ENCODE measurements at regions not wholly inside any gene's neighbourhood (a gene's known extent, or its start where the extent isn't known, plus 50 kb on each side); places are given as distances from the start of the nearest gene placed in this dataset.
"Not testable (repeated sequence)": the region's sequence is repeated elsewhere in the genome, so short reads cannot be mapped to it uniquely, and the experiment has no call there.

DNA sequence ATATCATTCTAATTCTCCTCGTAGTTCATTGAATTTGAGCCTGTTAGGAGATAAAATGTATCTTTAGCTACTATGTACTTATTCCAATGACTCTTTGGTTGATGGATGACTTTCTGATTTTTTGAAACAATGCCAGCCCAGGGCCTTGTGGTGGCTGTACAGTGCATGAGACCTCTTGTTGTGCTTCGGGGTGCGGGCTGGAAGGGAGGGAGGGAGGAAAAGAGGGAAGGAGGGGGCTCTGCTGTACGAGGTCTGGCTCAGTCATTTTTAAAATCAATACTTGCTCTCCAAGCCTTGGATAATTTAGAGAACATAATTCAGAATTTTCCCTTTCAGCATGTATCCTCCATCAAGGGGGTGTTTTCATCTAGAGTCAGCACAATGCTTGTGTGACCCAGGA, 399.7 kb upstream of the ONECUT1 start:
- no peaks in the 10 kb centered on the region for H3K36me3 ChIP-seq (ENCODE audit: control insufficient read depth, insufficient read depth, low read length)
- no peak overlapping the region for H3K4me3 ChIP-seq (replicated peaks; ENCODE audit: low read depth, low read length)
- H3K27me3 ChIP-seq (replicated peaks; ENCODE audit: control insufficient read depth, insufficient read depth, low read length), result no peaks in the 10 kb centered on the region
- TF ChIP-seq CTCF (IDR thresholded peaks at IDR 0.05; ENCODE audit: insufficient read depth, low read length, poor library complexity, severe bottlenecking), result no peak
- no peak for DNase-seq (ENCODE audit: extremely low read depth, insufficient read length)

DNA sequence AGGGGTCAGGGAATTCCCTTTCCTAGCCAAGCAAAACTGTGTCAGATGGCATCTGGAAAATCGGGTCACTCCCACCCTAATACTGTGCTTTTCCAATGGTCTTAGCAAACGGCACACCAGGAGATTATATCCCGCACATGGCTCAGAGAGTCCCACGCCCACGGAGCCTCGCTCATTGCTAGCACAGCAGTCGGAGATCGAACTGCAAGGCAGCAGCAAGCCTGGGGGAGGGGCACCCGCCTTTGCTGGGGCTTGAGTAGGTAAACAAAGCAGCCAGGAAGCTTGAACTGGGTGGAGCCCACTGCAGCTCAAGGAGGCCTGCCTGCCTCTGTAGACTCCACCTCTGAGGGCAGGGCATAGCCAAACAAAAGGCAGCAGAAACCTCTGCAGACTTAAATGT, 393.3 kb upstream of the ONECUT1 start:
- not testable (repeated sequence) for DNase-seq (ENCODE audit: extremely low read depth, insufficient read length); H3K36me3 ChIP-seq (ENCODE audit: control insufficient read depth, insufficient read depth, low read length); H3K4me3 ChIP-seq (replicated peaks; ENCODE audit: low read depth, low read length); H3K27me3 ChIP-seq (replicated peaks; ENCODE audit: control insufficient read depth, insufficient read depth, low read length)

DNA sequence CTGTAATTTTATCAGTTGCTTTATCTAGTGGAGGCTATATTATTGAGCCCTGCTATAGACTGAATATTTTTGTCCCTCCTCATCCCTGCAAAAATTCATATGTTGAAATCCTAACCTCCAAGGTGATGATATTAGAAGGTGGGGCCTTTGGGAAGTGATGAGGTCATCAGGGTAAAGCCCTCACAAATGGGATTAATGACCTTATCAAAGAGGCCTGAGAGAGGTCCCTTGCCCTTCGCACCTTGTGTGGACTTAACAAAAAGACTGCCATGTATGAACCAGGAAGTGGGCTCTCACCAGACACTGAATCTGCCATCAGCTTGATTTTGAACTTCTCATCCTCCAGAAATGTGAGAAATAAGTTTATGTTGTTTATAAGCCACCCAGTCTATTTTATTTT, 381.4 kb upstream of the ONECUT1 start:
- H3K27me3 ChIP-seq (replicated peaks; ENCODE audit: control insufficient read depth, insufficient read depth, low read length), result no peaks in the 10 kb centered on the region
- no peak overlapping the region for H3K4me3 ChIP-seq (replicated peaks; ENCODE audit: low read depth, low read length)
- no peaks in the 10 kb centered on the region for H3K36me3 ChIP-seq (ENCODE audit: control insufficient read depth, insufficient read depth, low read length)
- DNase-seq (ENCODE audit: extremely low read depth, insufficient read length), result no peak
- TF ChIP-seq CTCF (IDR thresholded peaks at IDR 0.05; ENCODE audit: insufficient read depth, low read length, poor library complexity, severe bottlenecking), result no peak

DNA sequence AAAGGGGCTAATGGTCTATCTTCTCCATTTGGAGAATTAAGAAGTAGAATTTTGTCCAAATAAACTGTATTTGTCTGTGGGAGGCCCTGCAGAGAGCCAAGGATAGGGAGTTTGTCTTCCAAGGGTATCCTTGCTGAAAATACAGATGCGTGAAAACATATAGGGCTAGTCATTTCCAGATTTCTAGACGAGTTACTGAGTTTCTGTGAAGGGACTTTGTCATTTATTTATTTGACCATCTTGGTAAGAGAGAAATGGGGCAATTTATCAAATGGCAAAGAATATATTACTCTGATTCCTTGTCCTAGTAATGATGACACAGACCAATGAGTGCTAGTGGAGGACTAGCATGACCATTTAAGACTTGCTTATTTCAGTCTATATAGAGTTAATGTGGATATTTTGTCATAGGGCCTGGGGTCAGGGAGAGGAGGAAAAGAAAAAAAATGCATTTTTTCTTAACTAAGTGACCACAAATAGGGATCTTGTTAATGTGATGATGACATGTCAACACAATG, 376.6 kb upstream of the ONECUT1 start:
- no peak for DNase-seq (ENCODE audit: extremely low read depth, insufficient read length)
- Histone ChIP-seq H3K27me3 (replicated peaks; ENCODE audit: control insufficient read depth, insufficient read depth, low read length) (no peaks in the 10 kb centered on the region; the same call in 1 of the 2 replicates), H3K36me3 (ENCODE audit: control insufficient read depth, insufficient read depth, low read length) (no peaks in the 10 kb centered on the region), H3K4me3 (replicated peaks; ENCODE audit: low read depth, low read length) (no peak overlapping the region)
- TF ChIP-seq CTCF (IDR thresholded peaks at IDR 0.05; ENCODE audit: insufficient read depth, low read length, poor library complexity, severe bottlenecking), result no peak

DNA sequence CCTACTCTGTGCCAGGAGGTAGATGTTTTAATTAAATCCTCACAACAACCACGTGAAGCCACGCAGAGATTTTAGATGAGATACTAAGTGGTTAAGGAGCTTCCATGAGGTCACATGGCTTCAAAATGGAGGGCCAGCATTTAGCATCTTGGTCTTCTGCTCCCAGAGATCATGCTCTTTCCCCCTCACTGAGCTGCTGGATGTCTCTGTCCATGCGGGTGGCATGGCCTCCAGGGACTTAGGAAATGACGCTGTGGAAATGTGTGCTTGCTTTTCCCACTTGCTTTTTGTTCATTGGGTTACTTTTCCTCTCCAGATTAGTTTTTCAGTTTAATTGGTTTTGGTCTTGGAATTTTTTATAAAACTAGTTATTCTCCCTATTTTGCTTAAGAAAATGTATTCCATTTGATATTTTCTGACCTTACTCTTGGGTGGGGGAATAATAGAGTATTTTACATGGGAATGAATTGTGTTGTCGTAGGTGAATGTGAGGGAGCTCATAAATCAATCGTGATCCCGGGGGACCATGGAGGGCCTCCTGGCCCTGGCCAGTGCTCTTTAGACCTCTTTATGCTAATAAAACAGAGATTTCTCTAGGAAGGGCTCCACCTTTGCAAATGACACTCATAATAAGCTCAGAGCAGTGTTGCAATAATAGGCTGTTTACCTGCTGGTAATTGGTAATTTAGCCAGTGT, 376.0 kb upstream of the ONECUT1 start:
- Histone ChIP-seq H3K4me3 (replicated peaks; ENCODE audit: low read depth, low read length) (no peak overlapping the region), H3K36me3 (ENCODE audit: control insufficient read depth, insufficient read depth, low read length) (no peaks in the 10 kb centered on the region), H3K27me3 (replicated peaks; ENCODE audit: control insufficient read depth, insufficient read depth, low read length) (no peaks in the 10 kb centered on the region; the same call in 1 of the 2 replicates)
- no peak for TF ChIP-seq CTCF (IDR thresholded peaks at IDR 0.05; ENCODE audit: insufficient read depth, low read length, poor library complexity, severe bottlenecking)
- DNase-seq (ENCODE audit: extremely low read depth, insufficient read length), result no peak

- H3K36me3 ChIP-seq (ENCODE audit: control insufficient read depth, insufficient read depth, low read length), result no peaks in the 10 kb centered on the region
- no peaks in the 10 kb centered on the region for H3K27me3 ChIP-seq (replicated peaks; ENCODE audit: control insufficient read depth, insufficient read depth, low read length)
- no peak for TF ChIP-seq CTCF (IDR thresholded peaks at IDR 0.05; ENCODE audit: insufficient read depth, low read length, poor library complexity, severe bottlenecking)
- H3K4me3 ChIP-seq (replicated peaks; ENCODE audit: low read depth, low read length), result no peak overlapping the region
- no peak for DNase-seq (ENCODE audit: extremely low read depth, insufficient read length)
Observed at GRCh38 chr15:53160092-53160704, 370.1 kb upstream of the ONECUT1 start.
